Activated CD8-positive, alpha-beta memory T cell treated with anti-CD3 and anti-CD28 coated beads, Interleukin-2, amount 50 U/mL, for 24 hours (primary cell): ENCODE measurements at regions not wholly inside any gene's neighbourhood (a gene's known extent, or its start where the extent isn't known, plus 50 kb on each side); places are given as distances from the start of the nearest gene placed in this dataset.

Source experiments
- DNase-seq: peaks from one replicate; pipeline ENCODE4 v3.0.0-alpha.2; 2020; ENCODE audit errors: extremely low read depth

GRCh38 chr12:24557738-24558137, 391.2 kb downstream of the BCAT1 start:
- no peak for DNase-seq

- DNase-seq = no peak
Observed at GRCh38 chr12:24555730-24556129, 393.2 kb downstream of the BCAT1 start.

GRCh38 chr12:24554612-24555295, 394.1 kb downstream of the BCAT1 start:
- DNase-seq = no peak

- no peak for DNase-seq
Observed at GRCh38 chr12:24553259-24553658, 395.6 kb downstream of the BCAT1 start.

DNA sequence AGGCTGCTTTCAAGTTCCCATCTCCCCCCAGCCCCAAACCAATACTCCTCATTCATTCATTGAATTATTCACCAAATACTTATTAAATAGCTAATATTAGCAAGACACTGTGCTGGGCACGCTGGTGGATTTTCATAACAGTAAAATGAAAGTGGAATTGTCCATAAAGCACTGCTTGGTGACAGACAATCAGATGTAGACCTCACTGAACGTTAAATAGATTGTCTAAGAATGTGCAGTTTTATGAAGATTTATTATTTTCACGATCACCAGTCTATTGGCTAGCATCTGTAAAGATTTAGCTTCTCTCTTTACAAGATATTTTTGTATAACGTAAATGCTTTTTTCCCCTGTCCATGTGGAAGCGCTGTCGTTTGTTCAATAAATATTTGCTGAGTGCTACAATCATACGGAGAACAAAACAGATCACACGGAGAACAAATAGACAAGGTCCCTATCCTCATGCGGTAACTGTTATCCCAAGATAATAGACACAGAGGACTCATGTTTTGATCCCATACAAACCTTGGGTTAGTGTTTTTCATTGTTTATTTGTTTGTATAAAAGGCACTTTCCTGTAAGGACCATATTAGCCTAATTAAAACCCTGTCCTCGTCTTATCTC, 397.6 kb downstream of the BCAT1 start:
- DNase-seq = no peak

GRCh38 chr12:24550609-24551008, 398.3 kb downstream of the BCAT1 start:
- no peak for DNase-seq

DNA sequence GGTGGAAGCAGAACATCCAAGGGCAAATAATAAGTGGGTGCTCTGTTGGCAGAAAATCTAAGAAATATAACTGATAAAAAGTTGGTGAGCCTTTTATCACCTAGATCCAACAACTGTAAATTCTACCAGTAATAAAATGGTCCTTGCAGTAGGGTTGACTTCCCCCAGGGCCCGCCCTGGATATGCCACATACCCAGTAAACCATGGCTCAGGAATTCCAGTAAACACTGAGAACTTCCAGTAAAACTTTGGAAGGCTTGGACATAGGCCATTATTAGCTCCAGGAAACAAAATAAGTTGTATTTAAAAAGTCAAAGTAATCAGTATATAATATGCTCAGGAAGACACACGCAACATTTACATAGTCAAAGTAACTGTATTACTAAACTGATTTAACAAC, 402.2 kb downstream of the BCAT1 start:
- no peak for DNase-seq

- DNase-seq = no peak
Observed at GRCh38 chr12:24546084-24546483, 402.8 kb downstream of the BCAT1 start.

GRCh38 chr12:24544368-24544767, 404.5 kb downstream of the BCAT1 start:
- DNase-seq = no peak

DNA sequence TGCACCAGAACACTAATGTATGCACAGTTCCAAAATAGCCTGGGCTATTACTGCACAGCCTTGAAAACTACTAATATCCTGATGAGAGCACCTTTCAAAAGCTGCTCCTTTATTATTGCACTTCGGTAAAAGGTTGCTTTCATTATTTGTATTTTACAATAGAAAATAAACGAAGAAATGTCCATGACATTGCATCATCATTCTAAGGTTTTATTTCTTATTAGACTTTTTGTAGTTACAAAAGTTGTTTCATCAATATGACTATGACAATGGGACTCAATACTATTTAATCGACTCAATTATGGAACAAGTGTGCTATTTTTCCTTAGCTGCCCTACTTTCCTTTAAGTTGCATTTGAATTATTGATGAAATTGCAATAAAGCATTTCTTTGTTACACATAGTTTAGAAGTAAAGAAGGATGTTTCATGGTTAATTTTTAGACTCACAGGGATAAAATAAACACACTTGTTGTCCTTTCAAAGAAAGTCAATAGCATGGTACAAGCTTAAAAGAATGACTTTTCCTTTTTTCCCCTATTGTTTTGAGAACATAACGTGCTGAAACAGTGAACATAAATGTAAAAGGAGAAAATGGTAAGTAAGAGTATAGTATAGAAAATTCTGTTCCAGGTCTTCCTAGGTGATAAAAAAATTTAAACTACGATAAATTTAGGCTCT, 407.6 kb downstream of the BCAT1 start:
- DNase-seq = no peak

DNA sequence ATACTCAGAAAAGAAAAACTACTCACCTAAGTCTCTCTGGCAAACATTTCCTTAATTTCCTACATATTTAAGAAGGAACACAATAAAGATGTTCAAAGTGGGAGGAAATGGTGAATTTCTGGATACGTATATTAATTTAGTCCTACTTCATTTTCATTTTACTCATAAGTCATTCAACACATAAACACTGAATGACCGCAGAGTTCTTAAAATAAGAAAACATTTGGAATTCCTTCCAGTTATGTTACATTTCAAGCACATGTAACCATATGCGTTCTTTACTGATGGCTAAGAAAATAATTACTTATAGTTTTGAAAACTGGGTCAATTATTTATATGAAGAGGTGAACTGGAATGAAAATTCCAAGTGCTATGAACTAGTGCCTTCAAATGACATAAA, 409.3 kb downstream of the BCAT1 start:
- no peak for DNase-seq

GRCh38 chr12:24537083-24537860, 411.6 kb downstream of the BCAT1 start:
- DNase-seq = no peak

DNA sequence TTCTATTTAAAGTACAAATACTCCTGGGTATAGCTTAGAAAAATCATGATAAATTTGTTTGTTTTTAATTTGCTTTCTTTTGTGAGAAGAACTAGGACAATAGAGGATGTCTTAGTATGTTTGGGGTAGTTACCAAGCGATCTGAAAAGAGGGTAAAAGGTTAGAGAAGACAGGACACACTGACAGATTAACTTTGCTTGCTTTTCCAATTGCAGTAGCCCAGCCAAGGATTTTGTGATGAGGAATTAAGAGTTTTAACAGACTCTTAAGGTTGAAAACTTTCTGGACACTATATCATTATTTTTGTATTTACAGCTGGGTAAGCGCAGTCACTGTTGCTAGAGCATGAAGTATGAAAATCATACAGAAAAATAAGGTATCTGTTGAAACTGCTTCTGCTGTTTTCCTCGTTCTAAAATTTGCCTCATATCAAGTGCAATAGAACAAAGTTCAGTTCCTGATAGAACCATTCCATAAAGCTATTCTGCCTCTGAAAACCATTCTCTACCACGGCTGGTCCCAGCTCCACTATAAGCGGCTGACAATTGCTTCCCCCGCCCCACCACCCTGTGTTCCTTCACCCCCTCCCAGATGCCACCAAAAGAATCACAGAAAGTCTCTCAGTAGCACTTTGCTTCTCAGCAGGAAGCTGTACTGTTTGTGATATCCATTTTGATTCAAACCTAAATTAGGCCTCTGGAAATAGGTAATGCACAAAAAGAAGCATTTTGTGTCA, 413.4 kb downstream of the BCAT1 start:
- no peak for DNase-seq

DNA sequence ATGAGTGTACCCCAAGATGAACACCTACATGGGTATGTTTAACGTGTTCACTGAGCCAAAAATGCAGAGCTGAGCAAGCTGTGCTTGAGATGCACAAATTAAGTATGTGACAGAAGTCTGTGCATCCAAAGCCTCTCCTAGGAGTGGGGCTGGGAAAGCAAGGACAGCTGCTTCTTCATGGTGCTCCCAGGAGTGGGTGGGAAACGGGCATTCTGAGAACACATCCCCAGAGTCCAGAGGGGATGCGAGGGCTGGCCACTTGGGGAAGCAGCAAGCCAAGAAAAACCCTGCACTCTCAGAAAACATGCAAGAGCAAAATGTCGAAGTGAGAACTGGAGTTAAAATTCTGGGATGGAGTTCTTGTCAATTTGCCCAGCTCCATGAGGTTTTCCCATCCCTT, 414.3 kb downstream of the BCAT1 start:
- DNase-seq = no peak

GRCh38 chr12:24533716-24534352, 415.1 kb downstream of the BCAT1 start:
- no peak for DNase-seq

DNA sequence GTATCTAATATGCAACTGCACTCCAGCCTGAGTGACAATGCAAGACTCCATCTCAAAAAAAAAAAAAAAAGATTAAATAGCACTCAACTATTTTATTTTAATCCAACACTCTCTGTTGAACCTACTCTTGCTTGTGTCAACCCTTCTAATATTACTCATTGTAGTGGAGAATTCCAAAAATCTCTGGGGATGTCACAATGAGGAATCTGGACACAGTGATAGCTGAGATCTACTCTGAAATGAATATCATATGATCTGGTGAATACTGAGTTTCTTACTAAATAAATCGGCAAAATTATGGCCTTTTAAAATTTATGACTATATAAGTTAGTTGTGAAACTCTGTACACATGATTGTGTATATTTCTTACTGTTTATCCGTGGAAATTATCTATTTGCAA, 418.2 kb downstream of the BCAT1 start:
- DNase-seq = no peak

DNA sequence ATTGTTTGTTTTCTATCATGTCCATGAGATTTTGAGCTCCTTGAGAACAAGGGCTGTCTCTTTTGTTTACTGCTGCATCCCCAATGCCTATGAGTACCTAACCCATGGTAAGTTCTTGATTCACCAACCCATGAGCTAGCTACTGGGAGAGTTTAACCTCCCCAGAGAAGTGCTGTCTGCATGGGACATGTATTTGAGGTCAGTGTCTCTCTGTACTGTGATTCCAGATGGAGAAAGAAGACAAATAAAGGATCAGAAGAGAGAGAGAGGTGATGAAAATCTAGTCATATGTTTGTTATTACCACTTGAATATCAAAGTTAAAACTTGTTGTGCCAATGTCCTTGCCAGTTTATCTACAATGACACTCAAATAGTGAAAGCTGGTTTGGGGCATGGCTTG, 421.8 kb downstream of the BCAT1 start:
- no peak for DNase-seq

GRCh38 chr12:24522736-24523135, 426.2 kb downstream of the BCAT1 start:
- DNase-seq = no peak

DNA sequence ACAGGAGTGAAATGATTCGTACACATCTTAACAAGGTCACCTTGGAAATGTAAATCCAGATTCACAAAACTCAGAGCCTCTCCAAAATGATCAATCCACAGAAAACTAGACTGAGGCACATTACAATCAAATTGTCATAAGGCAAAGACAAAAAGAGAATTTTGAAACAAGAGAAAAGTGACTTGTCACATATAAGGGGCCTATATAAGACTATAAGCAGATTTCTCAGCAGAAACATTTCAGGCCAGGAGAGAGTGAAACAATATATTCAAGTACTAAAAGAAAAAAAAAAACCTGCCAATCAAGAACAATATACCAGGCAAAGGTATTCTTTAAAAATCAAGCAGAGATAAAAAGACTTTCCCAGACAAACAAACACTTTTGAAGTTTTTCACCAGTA, 429.1 kb downstream of the BCAT1 start:
- no peak for DNase-seq

GRCh38 chr12:24517000-24517399, 431.9 kb downstream of the BCAT1 start:
- no peak for DNase-seq

DNA sequence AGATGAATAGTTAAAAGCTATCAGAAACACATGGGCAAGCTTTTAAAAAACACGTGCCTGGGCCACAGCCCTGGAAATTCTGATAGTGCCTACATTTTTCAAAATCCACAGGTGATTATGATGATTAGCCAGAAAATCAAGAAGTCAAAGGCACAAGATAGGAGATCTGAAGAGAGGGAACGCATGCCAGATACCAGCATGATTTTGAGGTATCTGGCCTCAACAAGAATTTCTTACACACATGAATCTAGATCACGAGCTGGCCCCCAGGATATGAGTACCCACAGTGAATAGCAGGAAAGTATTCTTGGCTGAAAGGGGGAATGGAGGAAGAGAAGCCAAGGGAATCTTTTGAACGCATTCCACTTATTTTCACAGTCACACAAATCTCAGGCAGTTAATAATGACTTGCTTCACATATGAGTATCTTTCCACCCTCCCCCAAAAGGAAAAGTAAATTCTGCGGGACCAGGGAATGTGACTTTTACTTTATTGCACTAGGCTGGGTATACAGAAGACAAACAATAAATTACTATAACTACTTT, 438.2 kb downstream of the BCAT1 start:
- DNase-seq = no peak
